Ovary (tissue), 7 donors: ENCODE measurements at regions not wholly inside any gene's neighbourhood (a gene's known extent, or its start where the extent isn't known, plus 50 kb on each side); places are given as distances from the start of the nearest gene placed in this dataset.
"Not testable (repeated sequence)": the region's sequence is repeated elsewhere in the genome, so short reads cannot be mapped to it uniquely, and the experiment has no call there.

Source experiments
- DNase-seq, 5 donors: peaks; one replicate each; pipeline ENCODE4 v3.0.0-alpha.2; 2019 to 2020
- H3K27ac ChIP-seq, 2 donors: fragments of 200-600 bp; one replicate each; pipeline versions ENCODE4 v1.5.1 to v1.8.0; 2019 to 2022
- H3K27me3 ChIP-seq: fragments of 200-600 bp; one replicate; pipeline ENCODE4 v1.8.0; 2022
- H3K36me3 ChIP-seq: fragments of 200-600 bp; sonication (generic); one replicate; pipeline ENCODE4 v1.5.1; 2019
- H3K4me1 ChIP-seq: one replicate; pipeline ENCODE4 v1.8.1; 2013; ENCODE audit warnings: mild to moderate bottlenecking, moderate library complexity; ENCODE audit not compliant: insufficient read depth
- H3K4me3 ChIP-seq: fragments of 200-600 bp; sonication (generic); one replicate; pipeline ENCODE4 v1.5.1; 2017
- H3K9me3 ChIP-seq, 2 donors: fragments of 200-600 bp in 1 of 2; sonication (generic) in 1 of 2; one replicate each; pipeline versions ENCODE4 v1.5.1 to v1.8.1; 2013 to 2019; ENCODE audit warnings: mild to moderate bottlenecking in 1 of 2, moderate library complexity in 1 of 2
- EP300 ChIP-seq: sonication (generic); formaldehyde crosslinking; IDR thresholded peaks from one replicate; pipeline ENCODE4 v1.6.1; 2017; ENCODE audit warnings: antibody characterized with exemption
- POLR2A ChIP-seq: fragments of 450-650 bp; IDR thresholded peaks from one replicate; pipeline ENCODE4 v1.6.1; 2017; ENCODE audit warnings: antibody characterized with exemption, mild to moderate bottlenecking, moderate library complexity
- whole genome bisulfite sequencing, 3 donors: extraction: QIAGEN DNeasy Blood & Tissue Kit in 1 of 3; methylation state at CpG; one replicate each; pipeline versions ENCODE4 v1.1.5 to v1.1.7; 2013 to 2017; 5-methylcytosine and 5-hydroxymethylcytosine counted together
- intact Hi-C, 4 donors: fragments of 100-400 bp; cut with DNase I; formaldehyde crosslinking; loops; one replicate each; pipeline versions ENCODE4 v1.11.0 to v1.15.1; 2022 to 2023
- TF ChIP-seq, protein P1 (sequence below), 3 donors: fragments of 450-650 bp in 2 of 3; fragments of 200-600 bp in 1 of 3; IDR thresholded peaks; one replicate each; pipeline versions ENCODE4 v1.5.1 to v1.8.0; 2016 to 2022; ENCODE audit warnings: antibody characterized with exemption in 3 of 3, mild to moderate bottlenecking in 1 of 3
- donor health status: DM: no; HTN: no; CAD: no; lungs with moderate emphysema.
- donor health status: DM: no; HTN: no; CAD: no.
- donor health status: Bipolar disorder and iron deficiency.
- donor health status: DM: no; HTN: no; CAD: no.
- donor health status: DM: yes; HTN: yes; CAD: no.

DNA sequence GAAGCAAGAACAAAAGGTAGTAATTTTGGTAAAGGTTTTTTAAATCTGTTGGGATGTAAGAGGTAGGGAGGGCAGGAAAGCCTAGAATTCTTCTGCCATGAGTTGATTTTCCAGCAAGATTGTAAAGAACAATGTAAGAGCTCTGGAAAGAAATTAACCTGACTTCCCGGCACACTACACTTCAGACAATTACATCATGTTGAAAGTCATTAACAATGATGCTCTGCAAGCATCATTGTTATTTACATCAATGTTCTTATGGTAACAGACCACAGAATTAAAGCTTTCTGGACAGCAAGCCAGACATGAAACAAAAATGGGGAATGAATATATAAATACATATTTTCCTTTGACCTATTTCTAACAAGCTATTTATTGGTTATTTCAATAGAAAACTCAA is 342.2 kb downstream of the CEP170 start:
- H3K4me1 ChIP-seq, H3K9me3 ChIP-seq, H3K4me3 ChIP-seq, DNase-seq, intact Hi-C loops, H3K36me3 ChIP-seq, H3K27me3 ChIP-seq, H3K27ac ChIP-seq: not testable (repeated sequence)
- 76 to 85% (median 85%) methylated on average over 1 of the region's 1 CpG for WGBS, 3 donors

DNA sequence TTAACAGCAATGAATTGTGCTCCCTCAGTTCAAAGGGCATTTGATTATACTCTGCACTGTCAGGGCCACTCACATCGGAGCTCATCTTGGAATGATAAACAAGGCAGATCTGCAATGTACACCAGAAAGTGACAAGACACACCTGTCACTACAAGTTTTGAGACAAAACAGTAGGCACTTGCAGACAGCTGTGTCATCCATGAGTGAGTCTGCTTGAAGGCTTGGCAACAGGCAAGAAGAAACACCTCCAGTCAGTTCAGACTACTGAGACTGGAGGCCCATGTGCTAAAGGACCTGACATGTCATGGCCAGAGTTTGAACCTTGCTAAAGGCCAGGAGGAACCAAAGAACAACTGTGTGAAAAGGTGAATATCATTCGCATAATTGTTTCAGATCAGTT is 354.5 kb downstream of the CEP170 start:
- WGBS, 3 donors = 42 to 44% (median 42%) methylated on average over 2 of the region's 2 CpGs

DNA sequence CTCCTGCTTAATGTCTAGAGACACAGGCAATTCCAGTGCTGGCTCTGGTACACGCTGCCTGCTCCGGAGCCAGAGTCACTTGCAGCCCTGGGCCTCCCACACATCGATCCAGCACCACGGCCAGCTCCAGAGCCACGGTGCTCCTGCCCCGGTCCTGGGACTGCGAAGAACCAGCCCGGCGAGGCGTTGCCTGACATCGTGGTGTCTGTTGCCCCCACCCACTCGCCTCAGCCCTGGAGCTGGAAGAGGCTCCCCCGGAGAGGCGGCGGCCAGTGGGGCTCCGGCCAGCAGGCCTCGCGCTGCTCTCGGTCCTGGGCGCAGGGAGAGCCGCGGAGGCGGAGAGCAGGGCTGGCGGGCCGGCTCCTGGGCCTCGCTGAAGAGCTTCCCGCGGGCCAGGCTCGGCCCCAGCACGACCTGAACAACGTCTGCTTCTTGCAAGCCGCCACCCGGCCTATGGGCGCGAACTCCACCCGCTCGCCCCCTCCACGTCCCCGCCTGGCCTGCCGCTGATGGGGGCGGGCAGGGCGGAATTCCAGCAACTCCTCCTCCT is 364.8 kb downstream of the CEP170 start:
- no peak for DNase-seq

More for the DNA sequence above, 354.5 kb downstream of the CEP170 start:
- H3K4me3 ChIP-seq, DNase-seq, H3K9me3 ChIP-seq, H3K27ac ChIP-seq, H3K4me1 ChIP-seq, H3K27me3 ChIP-seq, intact Hi-C loops, H3K36me3 ChIP-seq: not testable (repeated sequence)

DNA sequence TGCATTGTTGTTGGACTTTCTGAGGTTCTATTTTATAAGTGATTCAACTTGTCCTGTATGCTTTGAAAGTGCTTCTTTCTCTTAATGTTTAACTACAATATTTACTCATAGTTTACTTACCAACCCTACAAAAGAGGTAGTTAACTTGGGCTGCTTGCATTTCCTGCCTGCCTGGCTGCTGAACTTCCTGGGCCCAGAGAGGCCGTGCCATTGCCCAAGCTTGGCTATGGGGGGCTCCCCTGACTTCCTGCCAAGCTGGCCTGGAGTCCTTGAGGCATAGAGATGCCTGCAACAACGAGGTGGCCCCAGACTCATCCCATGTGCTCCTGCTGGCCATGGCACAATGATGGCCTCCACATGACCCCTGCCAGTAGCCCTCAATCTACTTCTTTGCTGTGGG is 361.6 kb upstream of the PLD5 start:
- TF ChIP-seq POLR2A (no peak), EP300 (no peak)
- TF ChIP-seq, protein P1, sequence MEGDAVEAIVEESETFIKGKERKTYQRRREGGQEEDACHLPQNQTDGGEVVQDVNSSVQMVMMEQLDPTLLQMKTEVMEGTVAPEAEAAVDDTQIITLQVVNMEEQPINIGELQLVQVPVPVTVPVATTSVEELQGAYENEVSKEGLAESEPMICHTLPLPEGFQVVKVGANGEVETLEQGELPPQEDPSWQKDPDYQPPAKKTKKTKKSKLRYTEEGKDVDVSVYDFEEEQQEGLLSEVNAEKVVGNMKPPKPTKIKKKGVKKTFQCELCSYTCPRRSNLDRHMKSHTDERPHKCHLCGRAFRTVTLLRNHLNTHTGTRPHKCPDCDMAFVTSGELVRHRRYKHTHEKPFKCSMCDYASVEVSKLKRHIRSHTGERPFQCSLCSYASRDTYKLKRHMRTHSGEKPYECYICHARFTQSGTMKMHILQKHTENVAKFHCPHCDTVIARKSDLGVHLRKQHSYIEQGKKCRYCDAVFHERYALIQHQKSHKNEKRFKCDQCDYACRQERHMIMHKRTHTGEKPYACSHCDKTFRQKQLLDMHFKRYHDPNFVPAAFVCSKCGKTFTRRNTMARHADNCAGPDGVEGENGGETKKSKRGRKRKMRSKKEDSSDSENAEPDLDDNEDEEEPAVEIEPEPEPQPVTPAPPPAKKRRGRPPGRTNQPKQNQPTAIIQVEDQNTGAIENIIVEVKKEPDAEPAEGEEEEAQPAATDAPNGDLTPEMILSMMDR (IDR thresholded peaks at IDR 0.05) = no peak

More for the DNA sequence above, 364.8 kb downstream of the CEP170 start:
- 1 to 3% (median 1%) methylated on average over 17 to 42 of the region's 42 CpGs for WGBS, 3 donors
- Histone ChIP-seq H3K4me1 (no peaks in the 10 kb centered on the region), H3K36me3 (no peaks in the 10 kb centered on the region), H3K27me3 (no peaks in the 10 kb centered on the region), H3K4me3 (no peak overlapping the region), H3K9me3 (no peaks in the 10 kb centered on the region), H3K27ac (no peak overlapping the region)
- TF ChIP-seq, protein P1 (IDR thresholded peaks at IDR 0.05) = no peak
- TF ChIP-seq EP300 (no peak), POLR2A (no peak)
- intact Hi-C loops = no loop called here

DNA sequence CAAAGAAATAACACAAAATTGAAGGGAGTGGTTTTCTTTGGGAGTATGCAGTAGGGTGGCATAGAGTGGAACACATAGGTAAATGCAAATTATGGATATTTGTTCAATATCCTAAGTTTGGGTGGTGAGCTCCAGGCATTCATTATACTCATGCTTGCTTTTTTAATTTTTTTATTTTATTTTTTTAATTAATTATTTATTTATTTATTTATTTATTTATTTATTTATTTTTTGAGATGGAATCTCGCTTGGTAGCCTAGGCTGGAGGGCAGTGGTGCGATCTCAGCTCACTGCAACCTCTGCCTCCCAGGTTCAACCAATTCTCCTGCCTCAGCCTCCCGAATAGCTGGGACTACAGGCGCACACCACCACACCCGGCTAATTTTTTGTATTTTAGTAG is 355.5 kb upstream of the PLD5 start:
- H3K27ac ChIP-seq, H3K27me3 ChIP-seq, H3K4me1 ChIP-seq, intact Hi-C loops, H3K4me3 ChIP-seq, H3K9me3 ChIP-seq, H3K36me3 ChIP-seq, DNase-seq: not testable (repeated sequence)
- 81 to 94% (median 92%) methylated on average over 5 of the region's 5 CpGs for WGBS, 3 donors

More for the DNA sequence above, 361.6 kb upstream of the PLD5 start:
- DNase-seq = no peak
- Histone ChIP-seq H3K27me3 (no peaks in the 10 kb centered on the region), H3K4me3 (no peak overlapping the region), H3K9me3 (no peaks in the 10 kb centered on the region), H3K27ac (no peak overlapping the region), H3K36me3 (no peaks in the 10 kb centered on the region), H3K4me1 (no peaks in the 10 kb centered on the region)
- intact Hi-C loops = no loop called here
- WGBS, 3 donors = 23 to 34% (median 23%) methylated on average over 2 of the region's 2 CpGs

DNA sequence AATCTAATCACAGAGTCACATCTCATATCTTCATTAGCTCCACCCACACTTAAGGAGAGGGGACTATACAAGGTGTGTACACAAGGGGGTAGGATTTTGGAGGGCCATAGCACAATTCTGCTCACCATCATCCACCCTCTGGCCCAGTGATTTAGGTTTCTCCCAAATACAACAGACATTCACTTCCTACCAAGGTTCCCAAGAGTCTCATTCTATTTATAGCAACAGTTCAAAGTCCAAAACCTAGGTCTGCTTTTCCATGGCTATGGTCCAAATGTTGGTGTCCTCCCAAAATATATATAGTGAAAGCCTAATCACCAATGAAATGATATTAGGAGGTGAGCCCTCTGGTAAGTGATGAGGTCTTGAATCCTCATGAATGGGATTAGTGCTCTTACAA is 353.2 kb upstream of the PLD5 start:
- TF ChIP-seq, protein P1 (IDR thresholded peaks at IDR 0.05) = no peak
- TF ChIP-seq EP300 (no peak), POLR2A (no peak)
- H3K36me3 ChIP-seq = no peaks in the 10 kb centered on the region

More for the DNA sequence above, 353.2 kb upstream of the PLD5 start:
- H3K27ac ChIP-seq = no peak overlapping the region
- no peaks in the 10 kb centered on the region for H3K9me3 ChIP-seq
- H3K4me3 ChIP-seq = no peak overlapping the region
- DNase-seq = no peak
- H3K27me3 ChIP-seq = no peaks in the 10 kb centered on the region
- H3K4me1 ChIP-seq = no peaks in the 10 kb centered on the region
- intact Hi-C loops = no loop called here
